ENCODE measurements at regions not wholly inside any gene's neighbourhood (a gene's known extent, or its start where the extent isn't known, plus 50 kb on each side); places are given as distances from the start of the nearest gene placed in this dataset.

DNA sequence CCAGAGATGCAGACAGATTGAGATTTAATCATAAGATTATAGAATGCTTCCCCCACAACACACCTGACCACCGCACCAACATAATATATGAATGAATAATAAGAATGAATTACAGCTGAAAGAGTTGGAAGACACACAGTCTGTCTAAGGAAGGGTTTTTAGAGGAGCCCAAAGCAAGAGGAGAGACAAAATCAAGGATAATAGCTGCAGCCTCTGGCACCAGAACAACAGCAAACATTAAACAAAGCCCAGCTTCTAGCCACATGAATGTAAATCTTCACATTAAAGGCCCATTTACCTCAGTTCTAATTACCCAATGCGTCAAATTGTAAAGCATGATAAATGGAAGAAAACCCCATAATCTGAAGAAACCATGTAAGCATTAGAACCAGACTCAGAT is 133.9 kb downstream of the SPCS3 start:
- TF ChIP-seq POLR2A (IDR thresholded peaks at IDR 0.05) = no peak
- TF ChIP-seq, protein P1, sequence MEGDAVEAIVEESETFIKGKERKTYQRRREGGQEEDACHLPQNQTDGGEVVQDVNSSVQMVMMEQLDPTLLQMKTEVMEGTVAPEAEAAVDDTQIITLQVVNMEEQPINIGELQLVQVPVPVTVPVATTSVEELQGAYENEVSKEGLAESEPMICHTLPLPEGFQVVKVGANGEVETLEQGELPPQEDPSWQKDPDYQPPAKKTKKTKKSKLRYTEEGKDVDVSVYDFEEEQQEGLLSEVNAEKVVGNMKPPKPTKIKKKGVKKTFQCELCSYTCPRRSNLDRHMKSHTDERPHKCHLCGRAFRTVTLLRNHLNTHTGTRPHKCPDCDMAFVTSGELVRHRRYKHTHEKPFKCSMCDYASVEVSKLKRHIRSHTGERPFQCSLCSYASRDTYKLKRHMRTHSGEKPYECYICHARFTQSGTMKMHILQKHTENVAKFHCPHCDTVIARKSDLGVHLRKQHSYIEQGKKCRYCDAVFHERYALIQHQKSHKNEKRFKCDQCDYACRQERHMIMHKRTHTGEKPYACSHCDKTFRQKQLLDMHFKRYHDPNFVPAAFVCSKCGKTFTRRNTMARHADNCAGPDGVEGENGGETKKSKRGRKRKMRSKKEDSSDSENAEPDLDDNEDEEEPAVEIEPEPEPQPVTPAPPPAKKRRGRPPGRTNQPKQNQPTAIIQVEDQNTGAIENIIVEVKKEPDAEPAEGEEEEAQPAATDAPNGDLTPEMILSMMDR (IDR thresholded peaks at IDR 0.05) = no peak
- intact Hi-C loops (cut with DNase I) = no loop called here
- Histone ChIP-seq H3K4me3 (no peak overlapping the region), H3K27ac (no peak overlapping the region), H3K36me3 (no peaks in the 10 kb centered on the region), H3K27me3 (no peaks in the 10 kb centered on the region), H3K4me1 (no peaks in the 10 kb centered on the region), H3K9me3 (peaks cover 0 to 5% (median 0%) of the 10 kb centered on the region in 12 donors)
- WGBS, 4 donors = 82 to 98% (median 92%) methylated on average over 2 of the region's 2 CpGs
- ATAC-seq (no peak), DNase-seq (no peak)

DNA sequence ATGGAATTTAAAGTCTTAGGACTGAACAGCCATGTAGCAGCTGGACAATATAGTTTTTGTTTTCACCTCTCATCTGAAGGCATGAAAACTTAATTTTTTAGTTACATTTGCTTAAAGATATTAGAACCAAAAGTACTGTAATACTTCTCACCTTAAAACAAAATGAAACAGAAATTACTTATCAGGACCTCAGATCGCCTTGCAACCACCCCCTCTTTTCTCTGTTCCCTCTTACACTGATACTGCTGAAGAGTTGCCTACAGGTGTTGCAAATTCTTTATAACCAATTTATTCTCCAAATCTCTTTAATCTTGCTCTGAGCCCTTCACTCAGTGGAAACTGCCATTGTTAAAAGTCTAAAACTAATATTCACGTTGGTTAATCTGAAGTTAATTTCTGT is 145.0 kb downstream of the SPCS3 start:
- intact Hi-C loops (cut with DNase I) = no loop called here
- 82 to 88% (median 87%) methylated on average over 2 of the region's 2 CpGs for WGBS, 4 donors
- TF ChIP-seq, protein P1 (IDR thresholded peaks at IDR 0.05) = no peak
- no peak for TF ChIP-seq POLR2A (IDR thresholded peaks at IDR 0.05)
- no peak for ATAC-seq
- Histone ChIP-seq H3K36me3 (no peaks in the 10 kb centered on the region), H3K4me3 (no peak overlapping the region), H3K4me1 (no peaks in the 10 kb centered on the region), H3K27me3 (no peaks in the 10 kb centered on the region), H3K27ac (no peak overlapping the region), H3K9me3 (peaks cover 0 to 12% (median 0%) of the 10 kb centered on the region in 12 donors)
- DNase-seq = no peak

DNA sequence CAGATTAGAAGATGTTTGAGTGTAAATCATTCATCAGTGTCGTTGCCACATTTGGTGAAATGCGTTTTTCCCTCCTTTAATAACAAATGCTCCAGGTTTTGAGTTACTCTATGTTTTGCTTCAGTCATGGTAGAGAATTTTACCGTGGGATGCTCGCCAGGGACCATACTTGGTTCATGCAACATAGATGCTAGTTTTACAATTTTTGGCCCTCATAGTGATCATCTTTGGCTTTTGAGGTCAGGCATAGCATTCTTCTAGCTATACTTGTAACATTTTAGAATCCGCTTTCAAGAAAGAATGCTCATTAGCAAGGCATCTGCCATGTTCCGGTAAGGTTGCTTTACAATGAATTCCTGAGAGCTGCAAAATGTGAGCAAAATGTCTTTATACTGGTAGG is 147.2 kb downstream of the SPCS3 start:
- DNase-seq (no peak), ATAC-seq (no peak)
- no peaks in the 10 kb centered on the region for H3K4me1 ChIP-seq
- H3K36me3 ChIP-seq = no peaks in the 10 kb centered on the region
- H3K27me3 ChIP-seq = no peaks in the 10 kb centered on the region
- WGBS, 4 donors = 59 to 95% (median 71%) methylated on average over 6 of the region's 6 CpGs
- peaks cover 0 to 4% (median 0%) of the 10 kb centered on the region in 12 donors for H3K9me3 ChIP-seq
- no peak overlapping the region for H3K27ac ChIP-seq
- H3K4me3 ChIP-seq = no peak overlapping the region
- TF ChIP-seq POLR2A (IDR thresholded peaks at IDR 0.05) = no peak
- TF ChIP-seq, protein P1 (IDR thresholded peaks at IDR 0.05) = no peak
- intact Hi-C loops (cut with DNase I) = no loop called here

DNA sequence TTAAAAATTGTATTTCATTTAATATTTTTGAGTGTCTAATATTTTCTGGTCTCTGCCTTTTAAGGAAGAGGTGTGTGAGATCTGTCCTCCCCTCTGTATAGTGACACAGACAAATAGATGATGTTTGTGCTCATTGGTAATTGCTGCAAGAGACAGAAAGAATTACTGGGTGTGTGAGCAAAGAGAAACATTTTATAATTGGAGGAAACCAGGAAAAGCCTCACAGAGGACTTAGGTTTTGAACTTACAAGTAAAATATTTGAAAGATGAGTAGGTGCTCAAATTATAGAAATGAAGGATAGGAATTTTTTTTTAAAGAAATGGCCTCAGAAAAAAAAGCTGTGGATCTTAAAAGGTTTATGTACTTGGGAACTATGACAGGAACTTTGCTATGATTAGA is 149.8 kb downstream of the SPCS3 start:
- Histone ChIP-seq H3K4me3 (no peak overlapping the region), H3K27me3 (no peaks in the 10 kb centered on the region), H3K9me3 (peaks cover 0 to 8% (median 0%) of the 10 kb centered on the region in 12 donors), H3K36me3 (no peaks in the 10 kb centered on the region), H3K27ac (no peak overlapping the region), H3K4me1 (no peaks in the 10 kb centered on the region)
- intact Hi-C loops (cut with DNase I) = no loop called here
- TF ChIP-seq, protein P1 (IDR thresholded peaks at IDR 0.05) = no peak
- TF ChIP-seq POLR2A (IDR thresholded peaks at IDR 0.05) = no peak
- DNase-seq (no peak), ATAC-seq (no peak)
